SH-SY5Y (cell line): ENCODE measurements at regions not wholly inside any gene's neighbourhood (a gene's known extent, or its start where the extent isn't known, plus 50 kb on each side); places are given as distances from the start of the nearest gene placed in this dataset.

Experiments
- GATA2 ChIP-seq: IDR thresholded peaks from 2 replicates; pipeline ENCODE4 v1.6.1; 2011; ENCODE audit warnings: mild to moderate bottlenecking, low read depth, low read length
- GATA3 ChIP-seq: IDR thresholded peaks from 2 replicates; pipeline ENCODE4 v1.6.1; 2011; ENCODE audit warnings: low read depth, mild to moderate bottlenecking, low read length, moderate library complexity

- TF ChIP-seq GATA2 (no peak), GATA3 (no peak)
These were observed 356.4 kb upstream of the SLC39A10 start for GRCh38 chr2:195300631-195301030.
